WERI-Rb-1 (cell line): ENCODE measurements at regions not wholly inside any gene's neighbourhood (a gene's known extent, or its start where the extent isn't known, plus 50 kb on each side); places are given as distances from the start of the nearest gene placed in this dataset.

ENCODE experiments used
- DNase-seq: peaks from one replicate; pipeline ENCODE4 v3.0.0-alpha.2; 2020
- H3K27ac ChIP-seq: fragments of 250-450 bp; sonication (Bioruptor Pico); 2 replicates; pipeline ENCODE4 v1.5.1; 2020; ENCODE audit warnings: mild to moderate bottlenecking, moderate library complexity
- H3K27me3 ChIP-seq: fragments of 250-450 bp; sonication (Bioruptor Pico); 2 replicates; pipeline ENCODE4 v1.5.1; 2021; ENCODE audit warnings: mild to moderate bottlenecking, low read depth, moderate library complexity; ENCODE audit not compliant: insufficient read depth, severe bottlenecking
- H3K36me3 ChIP-seq: fragments of 250-450 bp; sonication (Bioruptor Pico); 2 replicates; pipeline ENCODE4 v1.5.1; 2020; ENCODE audit warnings: mild to moderate bottlenecking, moderate library complexity
- H3K4me3 ChIP-seq: 2 replicates; pipeline ENCODE4 v1.5.1; 2011; ENCODE audit warnings: low read depth, mild to moderate bottlenecking, control low read depth, low read length
- H3K9me3 ChIP-seq: fragments of 250-450 bp; sonication (Bioruptor Pico); 2 replicates; pipeline ENCODE4 v1.5.1; 2021; ENCODE audit warnings: mild to moderate bottlenecking, moderate library complexity; ENCODE audit not compliant: severe bottlenecking
- TF ChIP-seq, protein P1 (sequence below): IDR thresholded peaks from 2 replicates; pipeline ENCODE4 v1.5.1; 2011; ENCODE audit warnings: low read depth, mild to moderate bottlenecking, control low read depth, inconsistent platforms, low read length

DNA sequence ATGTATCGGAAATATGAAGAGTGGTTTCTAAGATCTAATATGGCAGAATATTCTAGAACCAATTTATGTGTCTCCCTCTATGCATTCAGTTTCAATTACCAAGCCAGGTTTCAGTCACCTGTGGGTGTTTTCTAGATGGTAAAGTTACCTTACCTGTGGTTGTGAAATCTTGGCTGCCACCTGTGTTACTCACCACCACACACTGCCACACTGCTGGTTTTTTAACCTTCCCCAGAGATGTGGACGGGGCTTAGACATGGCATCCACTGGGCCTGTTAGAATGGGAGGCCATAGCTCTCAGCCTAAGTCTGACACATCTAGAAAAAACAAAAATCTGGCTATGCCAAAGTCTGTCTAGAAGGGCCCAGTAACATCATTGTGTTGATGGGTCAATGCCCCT is 896.5 kb upstream of the PABPC4L start:
- Histone ChIP-seq H3K9me3 (no peaks in the 10 kb centered on the region), H3K36me3 (no peaks in the 10 kb centered on the region), H3K27ac (no peak overlapping the region), H3K27me3 (no peaks in the 10 kb centered on the region), H3K4me3 (no peak overlapping the region)
- TF ChIP-seq, protein P1, sequence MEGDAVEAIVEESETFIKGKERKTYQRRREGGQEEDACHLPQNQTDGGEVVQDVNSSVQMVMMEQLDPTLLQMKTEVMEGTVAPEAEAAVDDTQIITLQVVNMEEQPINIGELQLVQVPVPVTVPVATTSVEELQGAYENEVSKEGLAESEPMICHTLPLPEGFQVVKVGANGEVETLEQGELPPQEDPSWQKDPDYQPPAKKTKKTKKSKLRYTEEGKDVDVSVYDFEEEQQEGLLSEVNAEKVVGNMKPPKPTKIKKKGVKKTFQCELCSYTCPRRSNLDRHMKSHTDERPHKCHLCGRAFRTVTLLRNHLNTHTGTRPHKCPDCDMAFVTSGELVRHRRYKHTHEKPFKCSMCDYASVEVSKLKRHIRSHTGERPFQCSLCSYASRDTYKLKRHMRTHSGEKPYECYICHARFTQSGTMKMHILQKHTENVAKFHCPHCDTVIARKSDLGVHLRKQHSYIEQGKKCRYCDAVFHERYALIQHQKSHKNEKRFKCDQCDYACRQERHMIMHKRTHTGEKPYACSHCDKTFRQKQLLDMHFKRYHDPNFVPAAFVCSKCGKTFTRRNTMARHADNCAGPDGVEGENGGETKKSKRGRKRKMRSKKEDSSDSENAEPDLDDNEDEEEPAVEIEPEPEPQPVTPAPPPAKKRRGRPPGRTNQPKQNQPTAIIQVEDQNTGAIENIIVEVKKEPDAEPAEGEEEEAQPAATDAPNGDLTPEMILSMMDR, result no peak
- no peak for DNase-seq

DNA sequence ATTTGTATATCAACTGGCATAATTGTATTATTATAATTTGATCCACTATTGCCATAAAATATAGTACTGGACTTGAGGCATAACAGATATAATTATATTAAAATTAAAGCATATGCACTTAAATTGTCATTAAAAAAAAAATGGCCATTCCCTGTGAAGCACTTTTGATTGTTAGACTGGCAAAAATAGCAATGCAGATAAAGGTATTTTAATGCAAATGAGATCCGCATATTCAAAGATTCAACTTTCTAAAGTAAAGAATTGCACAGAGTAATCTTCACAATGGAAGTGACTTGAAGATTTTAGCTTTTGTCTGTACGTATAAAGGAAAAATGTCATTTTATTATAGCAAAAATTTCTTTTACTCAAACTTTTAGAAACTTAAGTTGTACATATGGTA is 871.8 kb upstream of the PABPC4L start:
- TF ChIP-seq, protein P1, result no peak
- DNase-seq, result no peak
- Histone ChIP-seq H3K27me3 (no peaks in the 10 kb centered on the region), H3K36me3 (no peaks in the 10 kb centered on the region), H3K4me3 (no peak overlapping the region), H3K27ac (no peak overlapping the region), H3K9me3 (no peaks in the 10 kb centered on the region)

DNA sequence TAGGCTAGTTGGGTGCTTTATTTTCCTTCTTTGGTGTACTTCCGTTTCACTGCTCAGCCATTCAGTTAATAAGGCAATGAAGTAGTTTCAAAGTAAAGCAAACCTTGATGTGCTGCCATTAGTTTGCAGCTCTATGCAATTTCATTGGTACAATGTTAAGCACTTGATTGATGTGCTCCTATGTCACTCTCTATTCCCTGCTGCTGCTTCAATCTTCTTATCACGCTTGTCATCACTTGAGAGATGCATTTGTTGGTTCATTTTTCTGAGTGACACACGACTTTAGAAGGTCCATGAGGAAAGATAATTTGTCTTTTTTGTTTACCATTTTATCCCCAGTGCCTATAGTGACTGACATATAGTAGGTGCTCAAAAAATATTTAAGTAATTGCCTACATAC is 871.0 kb upstream of the PABPC4L start:
- no peak for DNase-seq
- H3K9me3 ChIP-seq, result no peaks in the 10 kb centered on the region
- H3K4me3 ChIP-seq, result no peak overlapping the region
- H3K27me3 ChIP-seq, result no peaks in the 10 kb centered on the region
- no peaks in the 10 kb centered on the region for H3K36me3 ChIP-seq
- no peak overlapping the region for H3K27ac ChIP-seq
- TF ChIP-seq, protein P1, result no peak

DNA sequence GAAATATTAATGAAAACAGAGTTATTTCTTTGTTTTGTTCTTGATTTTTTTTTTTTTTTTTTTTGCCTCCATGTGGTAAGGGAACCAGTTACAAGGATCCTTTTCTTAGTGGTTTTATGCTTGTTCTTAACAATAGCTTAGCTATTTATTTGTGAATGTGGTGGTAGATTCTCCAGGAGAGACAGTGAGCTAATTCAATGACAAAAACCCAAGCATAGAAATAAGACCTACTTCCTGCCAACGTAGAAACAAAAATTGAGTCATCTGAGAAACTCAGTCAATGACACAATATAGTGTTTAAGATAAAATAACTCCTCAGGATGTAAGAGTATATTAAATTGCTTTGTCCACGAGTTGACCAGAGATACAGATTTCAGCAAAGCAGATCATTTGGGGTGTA is 863.8 kb upstream of the PABPC4L start:
- no peak for DNase-seq
- Histone ChIP-seq H3K4me3 (no peak overlapping the region), H3K36me3 (no peaks in the 10 kb centered on the region), H3K9me3 (no peaks in the 10 kb centered on the region), H3K27me3 (no peaks in the 10 kb centered on the region), H3K27ac (no peak overlapping the region)
- TF ChIP-seq, protein P1, result no peak

DNA sequence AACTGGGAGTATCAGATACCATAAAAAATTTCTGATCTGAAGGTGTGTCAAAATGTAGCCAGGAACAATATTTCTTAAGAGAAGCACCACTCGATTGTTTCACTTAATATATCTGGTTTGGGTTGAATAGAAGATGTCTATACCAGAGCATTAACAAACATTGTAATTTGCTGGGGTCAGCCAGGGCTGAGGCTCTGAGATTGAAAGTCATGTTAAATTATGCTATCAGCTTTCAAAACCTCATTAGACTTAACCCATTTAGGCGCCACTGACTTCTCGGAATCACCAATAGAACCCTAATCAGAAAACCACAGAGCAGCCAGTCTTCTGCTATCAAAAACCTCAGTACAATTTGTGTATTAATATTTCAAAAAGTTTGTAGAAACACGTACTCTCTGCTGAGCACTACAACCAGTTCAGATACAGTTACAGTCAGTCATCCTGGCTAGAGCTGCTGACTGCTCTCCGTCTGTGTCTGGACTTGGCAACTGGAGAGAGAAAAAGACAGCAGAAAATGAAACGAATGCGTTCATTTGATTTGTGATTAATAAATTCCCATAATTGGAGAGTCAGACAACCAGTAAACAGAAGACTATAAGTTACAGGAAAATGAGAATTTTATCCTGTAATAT is 848.6 kb upstream of the PABPC4L start:
- no peak for DNase-seq
- Histone ChIP-seq H3K36me3 (no peaks in the 10 kb centered on the region), H3K4me3 (no peak overlapping the region), H3K27ac (no peak overlapping the region), H3K27me3 (no peaks in the 10 kb centered on the region), H3K9me3 (no peaks in the 10 kb centered on the region)
- TF ChIP-seq, protein P1, result no peak

DNA sequence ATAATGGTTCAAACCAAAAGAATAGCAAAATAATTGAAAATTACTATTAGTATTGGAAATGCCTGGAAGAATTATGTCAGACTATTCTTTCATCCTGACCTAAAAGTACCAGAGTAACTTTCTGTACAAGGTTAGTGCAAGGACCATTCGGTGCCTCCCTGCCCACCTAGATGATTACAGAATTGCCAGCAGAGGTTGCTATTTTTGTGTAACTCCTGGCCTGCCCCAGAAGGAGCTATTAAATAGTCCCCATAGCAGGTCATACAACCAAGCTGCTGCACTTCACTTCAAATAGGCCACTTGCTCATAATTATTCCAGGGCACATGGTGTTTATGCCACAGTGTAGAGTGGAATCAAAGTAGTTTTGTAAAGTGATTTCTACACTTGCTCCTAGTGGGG is 831.1 kb upstream of the PABPC4L start:
- H3K9me3 ChIP-seq, result no peaks in the 10 kb centered on the region
- DNase-seq, result no peak
- H3K36me3 ChIP-seq, result no peaks in the 10 kb centered on the region
- H3K27ac ChIP-seq, result no peak overlapping the region
- TF ChIP-seq, protein P1, result no peak
- H3K27me3 ChIP-seq, result no peaks in the 10 kb centered on the region
- no peak overlapping the region for H3K4me3 ChIP-seq
